Colonic mucosa (tissue), 4 donors: ENCODE measurements at regions not wholly inside any gene's neighbourhood (a gene's known extent, or its start where the extent isn't known, plus 50 kb on each side); places are given as distances from the start of the nearest gene placed in this dataset.
"Not testable (repeated sequence)": the region's sequence is repeated elsewhere in the genome, so short reads cannot be mapped to it uniquely, and the experiment has no call there.

Experiments
- DNase-seq: peaks from one replicate; pipeline ENCODE4 v3.0.0-alpha.2; 2020
- H3K27ac ChIP-seq: fragments of 200-600 bp; one replicate; pipeline ENCODE4 v1.8.0; 2021
- H3K27me3 ChIP-seq: fragments of 200-600 bp; one replicate; pipeline ENCODE4 v1.8.0; 2021
- H3K36me3 ChIP-seq: fragments of 200-600 bp; one replicate; pipeline ENCODE4 v1.8.0; 2021
- H3K4me1 ChIP-seq: fragments of 200-600 bp; one replicate; pipeline ENCODE4 v1.8.0; 2021; ENCODE audit warnings: mild to moderate bottlenecking
- H3K4me3 ChIP-seq: fragments of 200-600 bp; one replicate; pipeline ENCODE4 v1.8.0; 2021
- H3K9ac ChIP-seq, 2 donors: one replicate each; pipeline ENCODE4 v1.7.0; 2013; ENCODE audit warnings: control low read depth in 2 of 2, low read depth in 2 of 2, low read length in 2 of 2
- H3K9me3 ChIP-seq: fragments of 200-600 bp; one replicate; pipeline ENCODE4 v1.8.0; 2021
- CTCF ChIP-seq: fragments of 200-600 bp; IDR thresholded peaks from one replicate; pipeline ENCODE4 v1.8.0; 2022; ENCODE audit warnings: antibody characterized with exemption, mild to moderate bottlenecking
- intact Hi-C: fragments of 100-400 bp; cut with DNase I; formaldehyde crosslinking; loops from one replicate; pipeline ENCODE4 v1.14.1; 2022
- donor health status: healthy.
- donor health status: DM: no; HTN: no; CAD: no.
- donor health status: DM: no; HTN: no; CAD: no.

- no peaks in the 10 kb centered on the region for H3K4me1 ChIP-seq
- intact Hi-C loops = no loop called here
- TF ChIP-seq CTCF = no peak
Measured at GRCh38 chr13:42380420-42381164, 108.6 kb downstream of the AKAP11 start.

GRCh38 chr13:42381165-42381425, 109.1 kb downstream of the AKAP11 start:
- no peaks in the 10 kb centered on the region for H3K27me3 ChIP-seq
- DNase-seq = no peak
- no peak overlapping the region for H3K27ac ChIP-seq
- H3K9me3 ChIP-seq = no peaks in the 10 kb centered on the region
- H3K4me3 ChIP-seq = no peak overlapping the region
- H3K4me1 ChIP-seq = no peaks in the 10 kb centered on the region
- intact Hi-C loops = no loop called here
- no peak for TF ChIP-seq CTCF
- no peak overlapping the region for H3K9ac ChIP-seq
- no peaks in the 10 kb centered on the region for H3K36me3 ChIP-seq

More at GRCh38 chr13:42380420-42381164, 108.6 kb downstream of the AKAP11 start:
- Histone ChIP-seq H3K27ac (no peak overlapping the region), H3K9me3 (no peaks in the 10 kb centered on the region), H3K9ac (no peak overlapping the region), H3K36me3 (no peaks in the 10 kb centered on the region), H3K4me3 (no peak overlapping the region), H3K27me3 (no peaks in the 10 kb centered on the region)
- DNase-seq = no peak

GRCh38 chr13:42381426-42381825, 109.5 kb downstream of the AKAP11 start:
- H3K4me3 ChIP-seq, H3K4me1 ChIP-seq, intact Hi-C loops, H3K27me3 ChIP-seq, DNase-seq, H3K27ac ChIP-seq, H3K36me3 ChIP-seq, H3K9ac ChIP-seq, H3K9me3 ChIP-seq: not testable (repeated sequence)

- no peak overlapping the region for H3K9ac ChIP-seq
- no peaks in the 10 kb centered on the region for H3K36me3 ChIP-seq
- H3K4me1 ChIP-seq = no peaks in the 10 kb centered on the region
- H3K27ac ChIP-seq = no peak overlapping the region
- H3K4me3 ChIP-seq = no peak overlapping the region
- TF ChIP-seq CTCF = no peak
- H3K9me3 ChIP-seq = no peaks in the 10 kb centered on the region
- no peaks in the 10 kb centered on the region for H3K27me3 ChIP-seq
- intact Hi-C loops = no loop called here
- DNase-seq = no peak
Measured at GRCh38 chr13:42383025-42383424, 111.1 kb downstream of the AKAP11 start.

- no peak overlapping the region for H3K4me3 ChIP-seq
- no peak overlapping the region for H3K9ac ChIP-seq
- intact Hi-C loops = no loop called here
- TF ChIP-seq CTCF = no peak
- no peaks in the 10 kb centered on the region for H3K4me1 ChIP-seq
- no peak for DNase-seq
- no peaks in the 10 kb centered on the region for H3K9me3 ChIP-seq
- H3K27ac ChIP-seq = no peak overlapping the region
- H3K36me3 ChIP-seq = no peaks in the 10 kb centered on the region
- H3K27me3 ChIP-seq = no peaks in the 10 kb centered on the region
Measured at GRCh38 chr13:42384265-42384664, 112.3 kb downstream of the AKAP11 start.

GRCh38 chr13:42388326-42388725, 116.4 kb downstream of the AKAP11 start:
- no peaks in the 10 kb centered on the region for H3K36me3 ChIP-seq
- no peak overlapping the region for H3K4me3 ChIP-seq
- no peak for DNase-seq
- no peaks in the 10 kb centered on the region for H3K27me3 ChIP-seq
- no peak overlapping the region for H3K9ac ChIP-seq
- TF ChIP-seq CTCF = no peak
- H3K4me1 ChIP-seq = no peaks in the 10 kb centered on the region
- intact Hi-C loops = no loop called here
- no peaks in the 10 kb centered on the region for H3K9me3 ChIP-seq
- H3K27ac ChIP-seq = no peak overlapping the region
